K562 (cell line): ENCODE measurements at regions not wholly inside any gene's neighbourhood (a gene's known extent, or its start where the extent isn't known, plus 50 kb on each side); places are given as distances from the start of the nearest gene placed in this dataset.

Source experiments
- ATAC-seq: fragments of 200-7000 bp; cut with Tn5 transposase; 3 replicates; pipeline ENCODE4 v1.9.1; 2020; ENCODE audit warnings: moderate library complexity
- BruUV-seq: library from RNA; stranded (reverse); fragments of 400-500 nt; replicated peaks from 2 replicates; lab custom pipeline; 2021; lab: Mats Ljungman, UMichigan
- CTCF ChIA-PET: fragments of 300-600 bp; formaldehyde crosslinking; extraction: SDS; loops from one replicate; lab custom pipeline; 2021; ENCODE audit warnings: low intra/inter-chr PET ratio; lab: Yijun Ruan, JAX
- POLR2A ChIA-PET: fragments of 300-600, 350-650 bp; sonication (Branson Sonifier 250); formaldehyde crosslinking; extraction: SDS; loops from one replicate; lab custom pipeline; 2021; ENCODE audit warnings: antibody characterized with exemption, inconsistent platforms; lab: Yijun Ruan, JAX
- DNase-seq, 4 experiments: peaks; one replicate each; pipeline versions ENCODE4 v3.0.0 to v3.0.0-alpha.2; 2011 to 2018; ENCODE audit warnings: low spot score in 3 of 4, mixed read lengths in 3 of 4; ENCODE audit errors: extremely low read depth in 1 of 4
- FAIRE-seq: peaks from 2 replicates; lab custom pipeline; 2011; peaks lifted over from hg19 to GRCh38; lab: Jason Lieb, UNC
- H2AFZ ChIP-seq: 2 replicates; pipeline ENCODE4 v1.6.0; 2011; ENCODE audit warnings: low read depth, low read length, control low read depth, inconsistent platforms
- H3K27ac ChIP-seq: fragments of 200-600 bp; 3 replicates; pipeline ENCODE4 v1.8.0; 2011; ENCODE audit warnings: low read depth, mild to moderate bottlenecking, control low read depth, inconsistent platforms, low read length, moderate library complexity, mixed read lengths; ENCODE audit errors: extremely low read depth
- H3K27me3 ChIP-seq, 2 experiments: fragments of 300-600 bp in 1 of 2; 2 replicates in 1 of 2; 3 replicates in 1 of 2; pipeline versions ENCODE4 v1.6.0 to v1.8.0; 2011; ENCODE audit warnings: inconsistent platforms in 2 of 2, low read length in 2 of 2, mild to moderate bottlenecking in 1 of 2, mixed read lengths in 1 of 2, moderate library complexity in 1 of 2; ENCODE audit not compliant: control insufficient read depth in 2 of 2, insufficient read depth in 2 of 2
- H3K36me3 ChIP-seq: fragments of 300-600 bp; 3 replicates; pipeline ENCODE4 v1.8.0; 2011; ENCODE audit warnings: mild to moderate bottlenecking, low read length, inconsistent platforms; ENCODE audit not compliant: control insufficient read depth, insufficient read depth
- H3K4me1 ChIP-seq, 2 experiments: fragments of 200-600 bp in 1 of 2; replicated peaks in 1 of 2; 2 replicates in 1 of 2; 3 replicates in 1 of 2; pipeline versions ENCODE4 v1.5.1 to v1.8.0; 2011; ENCODE audit warnings: inconsistent platforms in 2 of 2, low read length in 2 of 2, mild to moderate bottlenecking in 1 of 2, mixed read lengths in 1 of 2, moderate library complexity in 1 of 2; ENCODE audit not compliant: control insufficient read depth in 2 of 2, insufficient read depth in 2 of 2
- H3K4me2 ChIP-seq: 2 replicates; pipeline ENCODE4 v1.6.1; 2011; ENCODE audit warnings: low read length, control low read depth, inconsistent platforms, mixed read lengths; ENCODE audit not compliant: insufficient read depth
- H3K4me3 ChIP-seq: fragments of 200-600 bp; sonication (generic), shearing (Covaris generic); 2 replicates; pipeline ENCODE4 v1.5.1; 2016; ENCODE audit warnings: control low read depth, inconsistent platforms
- H3K79me2 ChIP-seq: fragments of 200-600 bp; 3 replicates; pipeline ENCODE4 v1.8.0; 2011; ENCODE audit warnings: low read length, inconsistent platforms; ENCODE audit not compliant: control insufficient read depth, insufficient read depth
- H3K9ac ChIP-seq, 2 experiments: 2 replicates each; pipeline versions ENCODE4 v1.6.0 to v1.6.1; 2011; ENCODE audit warnings: low read depth in 2 of 2, low read length in 2 of 2, control low read depth in 1 of 2, inconsistent platforms in 1 of 2, mild to moderate bottlenecking in 1 of 2, mixed read lengths in 1 of 2; ENCODE audit not compliant: insufficient read depth in 1 of 2
- H3K9me1 ChIP-seq: one replicate; pipeline ENCODE4 v1.6.0; 2011; ENCODE audit warnings: inconsistent platforms, mild to moderate bottlenecking, low read length, moderate library complexity; ENCODE audit not compliant: control insufficient read depth, insufficient read depth
- H3K9me3 ChIP-seq: replicated peaks from 2 replicates; pipeline ENCODE4 v1.5.1; 2011; ENCODE audit warnings: low read depth, low read length, inconsistent platforms; ENCODE audit not compliant: control insufficient read depth, insufficient read depth
- H4K20me1 ChIP-seq: replicated peaks from 2 replicates; pipeline ENCODE4 v1.6.1; 2011; ENCODE audit warnings: low read length, inconsistent platforms, mixed read lengths; ENCODE audit not compliant: control insufficient read depth, insufficient read depth
- ILK ChIP-seq: fragments of 450-650 bp; IDR thresholded peaks from 2 replicates; pipeline ENCODE4 v1.6.1; 2016; ENCODE audit warnings: missing genetic modification characterization, low read depth, mild to moderate bottlenecking, missing compliant biosample characterization, moderate library complexity, borderline replicate concordance
- MBD2 ChIP-seq: sonication (generic); IDR thresholded peaks from 2 replicates; pipeline ENCODE4 v1.6.1; 2016; ENCODE audit warnings: low read depth, borderline replicate concordance
- PPARD ChIP-seq: fragments of 250-450 bp; sonication (Bioruptor Pico); IDR thresholded peaks from 2 replicates; pipeline ENCODE4 v1.8.0; 2022; ENCODE audit warnings: inconsistent platforms, mild to moderate bottlenecking, moderate library complexity
- THAP12 ChIP-seq: fragments of 250-450 bp; sonication (Bioruptor Pico); IDR thresholded peaks from 2 replicates; pipeline ENCODE4 v1.9.0; 2021; ENCODE audit warnings: mild to moderate bottlenecking, inconsistent platforms
- ZNF124 ChIP-seq: sonication (generic); formaldehyde crosslinking; IDR thresholded peaks from 2 replicates; pipeline ENCODE4 v1.8.1; 2022; ENCODE audit warnings: missing genetic modification reagents
- WGBS: fragments of 100-300 bp; shearing (Covaris generic); methylation state at CpG from one replicate; pipeline ENCODE4 v1.1.6; 2016; ENCODE audit warnings: low coverage, mixed read lengths; ENCODE audit not compliant: insufficient coverage; ENCODE audit errors: missing lambda C conversion rate; 5-methylcytosine and 5-hydroxymethylcytosine counted together
- in situ Hi-C: fragments of 300-500 bp; cut with MboI; formaldehyde crosslinking; loops from 4 replicates; pipeline ENCODE4 v1.15.0; 2018; ENCODE audit warnings: inconsistent platforms, mixed read lengths
- intact Hi-C: fragments of 100-400 bp; cut with micrococcal nuclease; formaldehyde crosslinking; loops from 2 replicates; pipeline ENCODE4 v1.14.2; 2022

- in situ Hi-C loops = no loop called here
- 0% methylated on average over 3 of the region's 3 CpGs for WGBS
These were observed 270.6 kb upstream of the ALCAM start for GRCh38 chr3:105096071-105096470.

More at GRCh38 chr3:105096071-105096470, 270.6 kb upstream of the ALCAM start:
- ChIA-PET POLR2A (no interaction called here), CTCF (no interaction called here)
- ATAC-seq (no peak), FAIRE-seq (no peak), DNase-seq (no peak)
- no peak overlapping the region for H3K4me3 ChIP-seq
- H3K9ac ChIP-seq = no peak overlapping the region
- H4K20me1 ChIP-seq = no peaks in the 10 kb centered on the region
- H3K9me3 ChIP-seq = no peaks in the 10 kb centered on the region
- no peaks in the 10 kb centered on the region for H3K79me2 ChIP-seq
- no peaks in the 10 kb centered on the region for H3K36me3 ChIP-seq
- TF ChIP-seq THAP12 (CRISPR knock-in tag) (no peak), PPARD (no peak), ZNF124 (CRISPR knock-in tag) (no peak), MBD2 (no peak), ILK (tag) (no peak)
- no peaks in the 10 kb centered on the region for H3K27me3 ChIP-seq
- no peak overlapping the region for H2AFZ ChIP-seq
- no peak overlapping the region for H3K27ac ChIP-seq
- H3K4me1 ChIP-seq = no peaks in the 10 kb centered on the region
- intact Hi-C loops = no loop called here
- H3K9me1 ChIP-seq = no peaks in the 10 kb centered on the region
- no peak overlapping the region for H3K4me2 ChIP-seq
- no TSS peak for BruUV-seq
